Head of caudate nucleus (tissue), 42 donors: ENCODE measurements at regions not wholly inside any gene's neighbourhood (a gene's known extent, or its start where the extent isn't known, plus 50 kb on each side); places are given as distances from the start of the nearest gene placed in this dataset.
A peak's percentile ranks its signal among the peaks of the same experiment; 100 is the strongest.

ENCODE experiments used
- DNase-seq, 42 donors: peaks; one replicate each; pipeline versions ENCODE4 v3.0.0 to v3.0.0-alpha.2; 2020 to 2021; ENCODE audit warnings: mixed read lengths in 7 of 42
- intact Hi-C: fragments of 100-400 bp; cut with DNase I; formaldehyde crosslinking; loops from one replicate; pipeline ENCODE4 v1.15.0; 2022

GRCh38 chr19:31801611-31802010 lies 452.4 kb upstream of the TSHZ3 start:
- DNase-seq: no peak
- intact Hi-C loops: no loop called here

DNA sequence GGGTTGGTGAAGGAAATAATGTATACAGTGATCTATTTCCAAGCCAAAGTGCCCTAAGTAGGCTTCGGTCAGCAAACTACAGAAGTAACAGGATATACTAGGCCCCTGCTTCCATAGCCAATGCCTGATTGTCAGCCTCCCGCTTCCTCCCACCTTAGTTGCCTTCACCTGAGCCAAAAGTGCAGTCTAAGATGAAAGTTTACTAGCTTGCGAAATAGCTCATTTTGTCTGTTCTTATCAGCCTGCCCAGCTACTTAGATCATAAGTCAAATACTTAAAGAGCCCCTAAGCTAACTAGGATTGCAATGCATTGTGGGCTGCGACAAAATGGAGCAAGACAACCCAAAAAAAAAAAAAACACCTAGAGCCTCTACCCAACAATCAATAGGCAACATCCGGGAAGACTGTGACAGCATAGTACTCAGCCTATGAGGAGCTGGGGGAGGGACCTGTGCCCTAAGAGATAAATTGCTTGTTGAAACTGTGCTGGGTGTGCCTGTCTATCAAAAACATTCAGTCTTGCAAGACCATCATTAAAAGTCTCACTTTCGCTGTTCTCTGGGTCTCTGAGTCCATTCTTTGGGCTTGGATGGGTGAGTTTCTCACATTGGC lies 454.7 kb upstream of the TSHZ3 start:
- DNase-seq: no peak
- intact Hi-C loops: no loop called here

- no peak for DNase-seq
- intact Hi-C loops: no loop called here
These were observed 455.4 kb upstream of the TSHZ3 start for GRCh38 chr19:31804668-31805067.

DNA sequence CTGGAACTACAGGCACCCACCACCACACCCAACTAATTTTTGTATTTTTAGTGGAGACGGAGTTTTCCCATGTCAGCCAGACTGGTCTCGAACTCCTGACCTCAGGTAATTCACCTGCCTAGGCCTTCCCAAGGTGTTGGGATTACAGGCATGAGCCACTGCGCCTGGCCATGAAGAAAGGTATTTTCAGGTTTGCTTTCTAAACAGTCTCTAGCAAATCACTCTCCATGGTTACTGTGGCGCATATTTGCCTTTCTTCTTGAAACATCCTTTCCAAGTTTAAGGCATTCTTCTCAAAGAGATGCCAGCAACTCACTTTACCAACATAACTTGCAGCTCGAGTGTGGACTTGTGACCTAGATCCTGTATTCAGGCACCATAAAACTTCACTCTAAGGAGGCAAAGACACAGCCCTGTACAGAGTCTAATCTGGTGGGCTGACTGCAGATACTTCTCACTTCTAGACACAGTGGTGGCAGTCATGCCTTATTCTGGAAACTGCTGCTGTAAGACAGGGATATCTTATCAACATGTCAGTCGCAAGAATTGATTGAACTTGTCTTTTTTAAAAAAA lies 461.4 kb upstream of the TSHZ3 start:
- intact Hi-C loops: no loop called here
- DNase-seq: no peak

DNA sequence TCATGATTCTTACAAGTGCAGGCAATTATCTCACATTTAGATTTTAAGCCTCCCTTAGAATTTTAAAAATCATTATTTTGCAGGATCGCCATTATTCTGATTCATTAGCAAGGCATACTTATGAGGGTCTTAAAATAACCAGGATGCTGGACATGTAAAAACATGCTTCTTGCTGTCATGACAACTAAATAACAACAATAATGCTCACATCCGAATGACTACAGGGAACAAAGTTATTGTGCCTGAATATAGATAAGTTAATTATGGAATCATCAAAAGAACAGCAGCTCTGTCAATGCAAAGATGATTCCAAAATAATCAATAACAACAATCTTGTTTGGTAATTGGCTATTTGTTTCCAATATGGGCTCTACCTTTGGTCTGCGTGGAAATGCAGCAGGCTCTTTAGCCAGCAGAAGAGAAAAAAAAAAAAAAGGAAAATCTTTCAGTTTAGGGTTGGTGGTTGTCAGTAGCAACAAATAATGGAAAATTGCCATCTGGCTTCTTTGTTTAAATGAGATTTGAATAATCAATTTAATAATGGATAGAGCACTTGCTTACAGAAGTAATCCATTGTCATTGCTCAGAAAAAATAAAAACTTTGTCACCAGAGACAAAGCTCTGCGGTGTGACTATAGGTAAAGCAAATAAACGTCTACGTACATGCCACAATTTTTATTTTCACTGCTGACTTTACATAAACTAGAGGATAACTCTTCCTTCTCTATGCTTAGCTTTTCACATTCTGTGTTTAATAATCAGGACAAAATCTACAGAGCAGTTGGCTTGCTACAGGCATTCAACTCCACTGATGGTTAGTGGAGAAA lies 468.9 kb upstream of the TSHZ3 start:
- intact Hi-C loops: no loop called here
- DNase-seq: no peak

DNA sequence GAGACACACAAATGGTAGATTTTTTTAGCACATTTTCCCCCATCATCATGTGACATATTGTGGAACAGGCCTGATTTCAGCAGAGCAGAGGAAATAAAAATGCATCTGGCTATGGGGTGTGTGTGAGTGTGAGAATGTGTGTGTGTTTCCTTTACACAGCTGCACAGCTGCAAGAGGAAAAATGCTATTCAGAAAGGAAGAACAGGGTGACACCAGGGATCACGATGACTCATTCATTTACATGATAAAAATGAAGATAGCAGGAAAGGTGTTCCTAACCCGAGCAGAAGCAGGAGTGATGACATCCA lies 469.5 kb upstream of the TSHZ3 start:
- intact Hi-C loops: no loop called here
- peak in 4 of 42 donors; percentile 1 to 24 (median 6) for DNase-seq

GRCh38 chr19:31819837-31820236 lies 470.6 kb upstream of the TSHZ3 start:
- no peak for DNase-seq
- intact Hi-C loops: no loop called here

GRCh38 chr19:31821346-31821745 lies 472.1 kb upstream of the TSHZ3 start:
- intact Hi-C loops: no loop called here
- no peak for DNase-seq

GRCh38 chr19:31825134-31826094 lies 476.2 kb upstream of the TSHZ3 start:
- no peak for DNase-seq
- intact Hi-C loops: no loop called here

GRCh38 chr19:31826325-31826724 lies 477.1 kb upstream of the TSHZ3 start:
- intact Hi-C loops: no loop called here
- no peak for DNase-seq

- DNase-seq: no peak
- intact Hi-C loops: no loop called here
These were observed 482.4 kb upstream of the TSHZ3 start for GRCh38 chr19:31831421-31832175.

DNA sequence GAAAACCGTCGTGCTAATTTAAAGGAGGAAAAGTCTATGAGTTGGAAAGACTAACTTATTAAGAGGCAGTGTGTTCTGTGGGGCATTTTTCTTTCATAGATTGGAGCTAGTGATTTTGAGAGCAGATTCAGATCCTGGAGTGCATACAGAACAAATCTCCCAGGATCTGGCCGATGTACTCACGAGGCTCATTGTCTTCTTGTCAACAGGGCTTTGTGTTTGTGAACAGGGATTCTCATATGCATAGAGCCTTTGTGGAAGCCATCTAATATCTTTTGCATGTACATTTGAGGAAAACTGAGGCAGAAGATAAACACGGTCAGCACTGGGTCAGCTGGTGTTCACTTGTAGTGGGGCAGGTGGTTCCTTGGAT lies 482.9 kb upstream of the TSHZ3 start:
- intact Hi-C loops: no loop called here
- peak in 2 of 42 donors; percentile 6 to 23 for DNase-seq

DNA sequence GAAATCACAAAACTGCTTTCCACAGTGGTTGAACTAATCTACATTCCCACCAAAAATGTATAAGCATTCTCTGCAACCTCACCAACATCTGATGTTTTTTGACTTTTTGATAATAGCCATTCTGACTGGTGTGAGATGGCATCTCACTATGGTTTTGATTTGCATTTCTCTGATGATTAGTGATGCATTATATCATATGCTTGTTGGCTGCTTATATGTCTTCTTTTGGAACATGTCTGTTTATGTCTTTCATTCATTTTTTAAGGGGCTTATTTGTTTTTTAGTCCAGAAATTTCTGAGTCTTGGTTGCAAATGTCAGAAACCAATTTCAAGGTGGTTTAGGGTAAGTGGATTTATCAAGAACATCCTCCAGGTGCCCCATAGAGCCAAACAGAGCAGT lies 484.8 kb upstream of the TSHZ3 start:
- intact Hi-C loops: no loop called here
- DNase-seq: no peak

- intact Hi-C loops: no loop called here
These were observed 489.1 kb upstream of the TSHZ3 start for GRCh38 chr19:31838163-31838815.

GRCh38 chr19:31840371-31840770 lies 491.1 kb upstream of the TSHZ3 start:
- no peak for DNase-seq
- intact Hi-C loops: no loop called here

More at GRCh38 chr19:31838163-31838815, 489.1 kb upstream of the TSHZ3 start:
- peak in 14 of 42 donors; percentile 5 to 54 (median 17) for DNase-seq

DNA sequence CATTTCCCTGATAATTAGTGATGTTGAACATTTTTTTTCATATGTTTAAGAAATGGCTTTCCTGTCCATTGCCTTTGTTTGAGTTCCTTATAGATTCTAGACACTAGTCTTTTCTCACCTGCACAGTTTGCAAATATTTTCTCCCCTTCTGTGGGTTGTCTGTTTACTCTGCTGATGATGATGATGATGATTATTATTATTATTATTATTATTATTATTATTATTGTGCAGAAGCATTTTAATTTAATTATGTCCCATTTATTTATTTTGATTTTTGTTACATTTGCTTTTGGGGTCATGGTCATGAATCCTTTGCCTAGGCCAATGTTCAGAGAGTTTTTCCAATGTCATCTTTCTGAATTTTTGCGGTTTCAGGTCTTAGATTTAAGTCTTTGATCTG lies 492.5 kb upstream of the TSHZ3 start:
- intact Hi-C loops: no loop called here
- DNase-seq: no peak

GRCh38 chr19:31863122-31863521 lies 482.3 kb upstream of the ZNF507 start:
- intact Hi-C loops: no loop called here

GRCh38 chr19:31874313-31874712 lies 471.1 kb upstream of the ZNF507 start:
- intact Hi-C loops: no loop called here
- DNase-seq: no peak

More at GRCh38 chr19:31863122-31863521, 482.3 kb upstream of the ZNF507 start:
- no peak for DNase-seq
